ENCODE measurements at regions not wholly inside any gene's neighbourhood (a gene's known extent, or its start where the extent isn't known, plus 50 kb on each side); places are given as distances from the start of the nearest gene placed in this dataset.

DNA sequence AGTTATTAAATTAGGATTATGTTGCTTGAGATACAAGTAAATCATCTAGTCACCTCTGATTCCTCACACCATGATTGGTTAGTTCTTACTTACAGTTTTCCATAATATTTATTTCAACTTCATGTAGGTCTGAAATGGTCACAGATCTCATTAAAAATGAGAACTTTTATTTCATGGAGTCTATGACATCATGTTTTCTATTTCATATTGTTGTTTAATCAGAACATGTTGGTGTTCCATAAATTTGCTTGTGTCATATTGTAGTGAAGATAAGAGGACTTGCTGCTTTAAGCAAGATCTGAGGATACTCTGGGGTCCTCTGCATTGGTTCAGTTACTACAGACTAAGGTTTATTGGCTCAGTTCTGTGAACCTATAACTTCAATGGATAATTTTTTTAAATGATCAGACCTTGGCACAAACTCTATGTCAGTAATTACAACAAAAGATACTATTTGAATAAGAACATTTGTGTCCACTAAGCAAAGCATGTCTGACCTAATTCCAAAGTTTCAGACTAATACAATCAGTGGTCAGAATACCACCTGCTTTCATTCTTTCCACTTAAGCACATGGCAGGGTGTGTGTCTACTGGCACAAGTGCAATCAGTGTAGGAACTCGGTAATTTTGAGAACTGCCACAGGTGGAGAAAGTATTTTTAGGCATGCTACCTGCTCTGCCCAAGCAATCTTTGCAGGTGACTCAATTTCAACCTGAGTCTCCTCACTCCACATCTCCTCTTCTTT, 68.5 kb downstream of the CCDC71L start:
- TF ChIP-seq, protein P1, sequence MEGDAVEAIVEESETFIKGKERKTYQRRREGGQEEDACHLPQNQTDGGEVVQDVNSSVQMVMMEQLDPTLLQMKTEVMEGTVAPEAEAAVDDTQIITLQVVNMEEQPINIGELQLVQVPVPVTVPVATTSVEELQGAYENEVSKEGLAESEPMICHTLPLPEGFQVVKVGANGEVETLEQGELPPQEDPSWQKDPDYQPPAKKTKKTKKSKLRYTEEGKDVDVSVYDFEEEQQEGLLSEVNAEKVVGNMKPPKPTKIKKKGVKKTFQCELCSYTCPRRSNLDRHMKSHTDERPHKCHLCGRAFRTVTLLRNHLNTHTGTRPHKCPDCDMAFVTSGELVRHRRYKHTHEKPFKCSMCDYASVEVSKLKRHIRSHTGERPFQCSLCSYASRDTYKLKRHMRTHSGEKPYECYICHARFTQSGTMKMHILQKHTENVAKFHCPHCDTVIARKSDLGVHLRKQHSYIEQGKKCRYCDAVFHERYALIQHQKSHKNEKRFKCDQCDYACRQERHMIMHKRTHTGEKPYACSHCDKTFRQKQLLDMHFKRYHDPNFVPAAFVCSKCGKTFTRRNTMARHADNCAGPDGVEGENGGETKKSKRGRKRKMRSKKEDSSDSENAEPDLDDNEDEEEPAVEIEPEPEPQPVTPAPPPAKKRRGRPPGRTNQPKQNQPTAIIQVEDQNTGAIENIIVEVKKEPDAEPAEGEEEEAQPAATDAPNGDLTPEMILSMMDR (IDR thresholded peaks at IDR 0.05; ENCODE audit: control insufficient read depth, extremely low read depth, insufficient read depth): no peak
- no peak overlapping the region for H3K4me3 ChIP-seq (ENCODE audit: low read depth, low read length)
- DNase-seq (ENCODE audit: low read depth): no peak

- H3K4me3 ChIP-seq (ENCODE audit: low read depth, low read length): no peak overlapping the region
- no peak for DNase-seq (ENCODE audit: low read depth)
- TF ChIP-seq, protein P1 (IDR thresholded peaks at IDR 0.05; ENCODE audit: control insufficient read depth, extremely low read depth, insufficient read depth): no peak
Measured at GRCh38 chr7:106591146-106591545, 69.8 kb downstream of the CCDC71L start.

GRCh38 chr7:106590209-106590816, 70.6 kb downstream of the CCDC71L start:
- DNase-seq (ENCODE audit: low read depth): no peak
- no peak overlapping the region for H3K4me3 ChIP-seq (ENCODE audit: low read depth, low read length)
- TF ChIP-seq, protein P1 (IDR thresholded peaks at IDR 0.05; ENCODE audit: control insufficient read depth, extremely low read depth, insufficient read depth): no peak

- TF ChIP-seq, protein P1 (IDR thresholded peaks at IDR 0.05; ENCODE audit: control insufficient read depth, extremely low read depth, insufficient read depth): no peak
- DNase-seq (ENCODE audit: low read depth): no peak
- H3K4me3 ChIP-seq (ENCODE audit: low read depth, low read length): no peak overlapping the region
Measured at GRCh38 chr7:106589198-106589879, 71.6 kb downstream of the CCDC71L start.

- TF ChIP-seq, protein P1 (IDR thresholded peaks at IDR 0.05; ENCODE audit: control insufficient read depth, extremely low read depth, insufficient read depth): no peak
- H3K4me3 ChIP-seq (ENCODE audit: low read depth, low read length): no peak overlapping the region
- no peak for DNase-seq (ENCODE audit: low read depth)
Measured at GRCh38 chr7:106588422-106589197, 72.3 kb downstream of the CCDC71L start.

GRCh38 chr7:106584914-106585759, 75.8 kb downstream of the CCDC71L start:
- no peak for DNase-seq (ENCODE audit: low read depth)
- no peak overlapping the region for H3K4me3 ChIP-seq (ENCODE audit: low read depth, low read length)
- TF ChIP-seq, protein P1 (IDR thresholded peaks at IDR 0.05; ENCODE audit: control insufficient read depth, extremely low read depth, insufficient read depth): no peak

Measured in LNCaP clone FGC (cell line).